ENCODE measurements at regions not wholly inside any gene's neighbourhood (a gene's known extent, or its start where the extent isn't known, plus 50 kb on each side); places are given as distances from the start of the nearest gene placed in this dataset.
"Not testable (repeated sequence)": the region's sequence is repeated elsewhere in the genome, so short reads cannot be mapped to it uniquely, and the experiment has no call there.

DNA sequence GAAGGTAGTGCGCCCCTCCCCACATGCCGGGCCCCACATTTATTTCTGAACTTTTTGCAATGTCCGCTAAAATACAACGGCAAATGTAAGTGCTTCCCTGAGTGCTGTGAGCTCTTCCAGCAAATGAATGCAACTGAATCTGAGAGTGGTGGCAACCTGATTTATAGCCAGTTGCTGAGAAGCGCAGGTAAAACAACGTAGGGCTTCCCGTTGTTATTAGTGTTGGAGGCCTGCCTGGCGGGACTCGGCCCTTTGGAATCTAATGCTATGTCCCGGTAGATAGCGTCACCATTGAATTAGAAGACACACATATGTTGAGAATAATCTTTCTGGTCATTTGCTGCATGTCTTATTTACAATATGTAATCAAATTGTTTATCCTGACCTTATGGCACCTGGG, 302.7 kb downstream of the CWH43 start:
- DNase-seq (ENCODE audit: low spot score): peak; percentile 78
- intact Hi-C loops (cut with DNase I): not testable (repeated sequence)

DNA sequence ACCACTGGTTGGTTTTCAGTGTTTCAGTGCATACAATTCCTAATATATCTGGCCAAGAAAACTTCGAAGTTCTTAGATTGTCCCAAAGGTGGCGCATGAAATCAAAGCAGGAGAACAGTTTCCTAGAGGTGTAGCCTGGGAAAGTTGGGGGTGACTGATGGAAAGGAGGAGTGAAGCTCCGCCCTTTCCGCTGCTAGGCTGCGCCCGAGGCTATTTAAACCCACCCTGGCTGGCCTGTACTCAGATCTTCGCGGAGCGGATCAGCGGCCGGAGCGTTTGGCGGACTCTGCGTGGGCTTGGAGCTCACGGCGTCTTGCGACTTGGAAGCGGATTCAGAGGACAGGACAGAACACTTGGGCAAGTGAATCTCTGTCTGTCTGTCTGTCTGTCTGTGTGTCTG, 328.7 kb downstream of the CWH43 start:
- DNase-seq (ENCODE audit: low spot score); intact Hi-C loops (cut with DNase I): not testable (repeated sequence)

DNA sequence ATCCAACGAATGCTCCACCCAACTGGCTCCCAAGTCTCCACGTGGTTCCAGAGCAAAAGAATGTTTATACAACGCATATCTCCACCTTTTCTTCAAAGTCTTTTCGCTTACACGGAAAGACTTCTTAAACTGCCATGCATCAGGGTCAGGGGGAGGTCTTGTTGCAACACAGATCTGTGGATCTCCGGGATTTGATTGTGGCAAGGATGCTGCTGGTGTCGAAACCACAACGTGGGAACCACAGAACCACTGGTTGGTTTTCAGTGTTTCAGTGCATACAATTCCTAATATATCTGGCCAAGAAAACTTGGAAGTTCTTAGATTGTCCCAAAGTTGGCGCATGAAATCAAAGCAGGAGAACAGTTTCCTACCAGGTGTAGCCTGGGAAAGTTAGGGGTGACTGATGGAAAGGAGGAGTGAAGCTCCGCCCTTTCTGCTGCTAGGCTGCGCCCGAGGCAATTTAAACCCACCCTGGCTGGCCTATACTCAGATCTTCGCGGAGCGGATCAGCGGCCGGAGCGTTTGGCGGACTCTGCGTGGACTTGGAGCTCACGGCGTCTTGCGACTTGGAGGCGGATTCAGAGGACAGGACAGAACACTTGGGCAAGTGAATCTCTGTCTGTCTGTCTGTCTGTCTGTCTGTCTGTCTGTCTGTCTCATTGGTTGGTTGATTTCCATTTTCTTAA, 334.8 kb downstream of the CWH43 start:
- intact Hi-C loops (cut with DNase I); DNase-seq (ENCODE audit: low spot score): not testable (repeated sequence)

DNA sequence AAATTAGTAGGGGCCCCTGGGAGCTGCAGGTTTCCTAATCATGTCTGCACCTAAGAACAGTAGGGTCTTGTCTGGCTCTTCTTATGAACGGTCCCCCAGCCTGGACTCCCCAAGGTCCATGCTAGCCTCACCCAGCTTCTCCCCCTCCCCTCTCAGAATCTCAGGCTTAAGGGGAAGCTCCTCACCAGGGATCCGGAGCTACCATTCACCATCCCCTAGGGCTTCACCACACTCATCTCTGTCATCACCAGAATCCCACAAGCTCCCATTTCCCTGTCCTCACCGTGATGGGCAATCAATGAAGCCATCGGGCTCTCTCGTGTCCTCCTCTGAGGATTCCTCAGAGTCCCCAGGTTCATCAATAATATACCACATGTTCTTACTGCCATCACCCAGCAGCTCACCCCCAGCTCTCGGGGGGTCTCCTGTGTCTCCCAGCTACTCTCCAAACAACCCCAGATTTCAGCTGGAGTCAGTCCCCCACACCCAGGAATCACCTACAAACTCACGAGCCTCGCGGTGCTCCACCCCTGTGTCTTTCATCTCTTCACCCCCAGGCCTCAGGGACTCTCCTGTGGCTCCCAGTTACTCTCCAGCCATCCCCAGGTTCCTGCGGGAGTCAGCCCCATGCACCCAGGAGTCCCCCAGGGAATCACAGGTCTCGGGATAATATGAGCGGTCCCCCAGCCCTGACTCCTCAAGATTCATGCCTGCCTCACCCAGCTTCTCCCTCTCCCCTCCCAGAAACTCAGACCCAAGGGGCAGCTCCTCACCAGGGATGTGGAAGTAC, 335.6 kb downstream of the CWH43 start:
- DNase-seq (ENCODE audit: low spot score); intact Hi-C loops (cut with DNase I): not testable (repeated sequence)

DNA sequence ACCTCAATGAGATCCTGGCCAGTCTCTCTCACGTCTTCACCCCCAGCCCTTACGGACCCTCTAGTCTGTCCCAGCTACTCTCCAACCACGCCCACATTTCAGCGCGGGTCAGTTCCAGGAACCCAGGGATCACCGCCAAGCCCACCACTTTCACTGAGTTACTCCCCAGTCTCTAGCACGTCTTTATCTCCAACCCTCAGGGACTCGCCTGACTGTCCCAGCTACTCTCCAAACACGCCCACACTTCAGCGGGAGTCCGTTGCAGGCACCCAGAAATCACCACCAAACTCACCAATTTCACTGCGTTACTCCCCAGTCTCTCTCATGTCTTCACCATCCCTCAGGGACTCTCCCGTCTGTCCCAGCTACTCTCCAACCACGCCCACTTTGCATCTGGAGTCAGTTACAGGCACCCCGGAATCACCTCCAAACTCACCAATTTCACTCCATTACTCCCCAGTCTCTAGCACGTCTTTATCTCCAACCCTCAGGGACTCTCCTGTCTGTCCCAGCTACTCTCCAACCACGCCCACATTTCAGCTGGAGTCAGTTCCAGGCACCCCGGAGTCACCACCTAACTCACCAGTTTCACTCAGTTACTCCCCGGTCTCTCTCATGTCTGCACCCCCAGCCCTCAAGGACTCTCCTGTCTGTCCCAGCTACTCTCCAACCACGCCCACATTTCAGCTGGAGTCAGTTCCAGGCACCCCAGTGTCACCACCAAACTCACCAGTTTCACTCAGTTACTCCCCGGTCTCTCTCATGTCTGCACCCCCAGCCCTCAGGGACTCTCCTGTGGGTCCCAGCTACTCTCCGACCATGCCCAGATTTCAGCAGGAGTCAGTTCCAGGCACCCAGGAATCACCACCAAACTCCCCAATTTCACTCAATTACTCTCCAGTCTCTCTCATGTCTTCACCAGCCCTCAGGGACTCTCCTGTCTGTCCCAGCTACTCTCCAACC, 336.8 kb downstream of the CWH43 start:
- intact Hi-C loops (cut with DNase I); DNase-seq (ENCODE audit: low spot score): not testable (repeated sequence)

DNA sequence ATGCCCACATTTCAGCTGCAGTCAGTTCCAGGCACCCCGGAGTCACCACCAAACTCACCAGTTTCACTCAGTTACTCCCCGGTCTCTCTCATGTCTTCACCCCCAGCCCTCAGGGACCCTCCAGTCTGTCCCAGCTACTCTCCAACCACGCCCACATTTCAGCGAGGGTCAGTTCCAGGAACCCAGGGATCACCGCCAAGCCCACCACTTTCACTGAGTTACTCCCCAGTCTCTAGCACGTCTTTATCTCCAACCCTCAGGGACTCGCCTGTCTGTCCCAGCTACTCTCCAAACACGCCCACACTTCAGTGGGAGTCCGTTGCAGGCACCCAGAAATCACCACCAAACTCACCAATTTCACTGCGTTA, 337.5 kb downstream of the CWH43 start:
- intact Hi-C loops (cut with DNase I); DNase-seq (ENCODE audit: low spot score): not testable (repeated sequence)

Data from cardiac septum (tissue), 1 donor.